H1 (cell line): ENCODE measurements at regions not wholly inside any gene's neighbourhood (a gene's known extent, or its start where the extent isn't known, plus 50 kb on each side); places are given as distances from the start of the nearest gene placed in this dataset.

Experiments
- CTCF ChIA-PET: fragments of 300-600 bp; sonication (Branson Sonifier 250); formaldehyde crosslinking; loops from one replicate; lab custom pipeline; 2021; ENCODE audit not compliant: partially characterized antibody; lab: Charles Lee
- POLR2A ChIA-PET: fragments of 300-600 bp; sonication (Branson Sonifier 250); formaldehyde crosslinking; loops from one replicate; lab custom pipeline; 2021; ENCODE audit warnings: inconsistent platforms; ENCODE audit not compliant: partially characterized antibody; lab: Charles Lee
- DNase-seq, 2 experiments: peaks; one replicate each; pipeline versions ENCODE4 v3.0.0 to v3.0.0-alpha.2; 2010 to 2022; ENCODE audit warnings: low spot score in 2 of 2, low read depth in 1 of 2, mixed read lengths in 1 of 2
- FAIRE-seq: peaks from 2 replicates; lab custom pipeline; 2011; peaks lifted over from hg19 to GRCh38; lab: Jason Lieb, UNC
- H2AFZ ChIP-seq: 2 replicates; pipeline ENCODE4 v1.8.1; 2012; ENCODE audit warnings: low read length, inconsistent platforms
- H2AK5ac ChIP-seq: 2 replicates; pipeline ENCODE4 v1.6.1; 2013; ENCODE audit warnings: low read depth, low read length
- H2BK120ac ChIP-seq: replicated peaks from 2 replicates; pipeline ENCODE3; 2013; ENCODE audit warnings: low read depth, low read length, inconsistent platforms
- H2BK12ac ChIP-seq: 2 replicates; pipeline ENCODE4 v1.6.1; 2013; ENCODE audit warnings: low read depth, low read length
- H2BK15ac ChIP-seq: 2 replicates; pipeline ENCODE4 v1.6.1; 2013; ENCODE audit warnings: low read length
- H2BK20ac ChIP-seq: 2 replicates; pipeline ENCODE4 v1.6.1; 2013; ENCODE audit warnings: low read length
- H2BK5ac ChIP-seq: 2 replicates; pipeline ENCODE4 v1.6.1; 2013; ENCODE audit warnings: low read depth, low read length
- H3K14ac ChIP-seq: 2 replicates; pipeline ENCODE4 v1.6.1; 2013; ENCODE audit warnings: inconsistent platforms; ENCODE audit not compliant: insufficient read length
- H3K18ac ChIP-seq: 2 replicates; pipeline ENCODE4 v1.6.1; 2013; ENCODE audit warnings: low read length; ENCODE audit errors: extremely low read depth
- H3K23ac ChIP-seq: 2 replicates; pipeline ENCODE4 v1.6.1; 2013; ENCODE audit warnings: inconsistent platforms; ENCODE audit not compliant: insufficient read length
- H3K23me2 ChIP-seq: 2 replicates; pipeline ENCODE4 v1.6.1; 2013; ENCODE audit warnings: low read depth, low read length
- H3K27ac ChIP-seq: 2 replicates; pipeline ENCODE4 v1.6.1; 2011; ENCODE audit warnings: low read depth, low read length, inconsistent platforms
- H3K27me3 ChIP-seq, 4 experiments: replicated peaks in 1 of 4; 1 replicate in 1 of 4; 2 replicates in 3 of 4; pipeline versions ENCODE4 v1.6.1 to v1.8.1; 2011 to 2013; ENCODE audit warnings: low read length in 3 of 4, mild to moderate bottlenecking in 3 of 4, inconsistent platforms in 2 of 4, mixed read lengths in 2 of 4, moderate library complexity in 1 of 4; ENCODE audit not compliant: control insufficient read depth in 3 of 4, insufficient read depth in 3 of 4; ENCODE audit errors: extremely low read depth in 1 of 4
- H3K36me3 ChIP-seq, 4 experiments: 2 replicates each; pipeline versions ENCODE4 v1.6.1 to v1.8.1; 2011 to 2013; ENCODE audit warnings: mild to moderate bottlenecking in 4 of 4, low read length in 3 of 4, moderate library complexity in 2 of 4, control low read depth in 1 of 4, inconsistent platforms in 1 of 4; ENCODE audit not compliant: insufficient read depth in 4 of 4, control insufficient read depth in 2 of 4
- H3K4ac ChIP-seq: replicated peaks from 2 replicates; pipeline ENCODE3; 2013; ENCODE audit warnings: low read length, low read depth, mixed read lengths, inconsistent platforms; ENCODE audit not compliant: insufficient read length
- H3K4me1 ChIP-seq, 4 experiments: replicated peaks in 1 of 4; 1 replicate in 1 of 4; 2 replicates in 3 of 4; pipeline versions ENCODE4 v1.6.1 to v1.8.1; 2011 to 2013; ENCODE audit warnings: low read length in 3 of 4, inconsistent platforms in 2 of 4, mixed read lengths in 1 of 4; ENCODE audit not compliant: insufficient read depth in 4 of 4, control insufficient read depth in 3 of 4
- H3K4me2 ChIP-seq, 2 experiments: 2 replicates each; pipeline versions ENCODE4 v1.6.1 to v1.8.1; 2011 to 2013; ENCODE audit warnings: low read depth in 2 of 2, low read length in 2 of 2, control low read depth in 1 of 2, inconsistent platforms in 1 of 2, mild to moderate bottlenecking in 1 of 2; ENCODE audit not compliant: insufficient read depth in 1 of 2
- H3K4me3 ChIP-seq, 4 experiments: fragments of 200-600, 300-600 bp in 1 of 4; sonication (generic), shearing (Covaris generic), sonication (Bioruptor Twin) in 1 of 4; 2 replicates each; pipeline versions ENCODE4 v1.5.1 to v1.8.1; 2011 to 2016; ENCODE audit warnings: low read length in 4 of 4, low read depth in 3 of 4, control low read depth in 2 of 4, inconsistent platforms in 2 of 4, mild to moderate bottlenecking in 2 of 4, mixed read lengths in 1 of 4, moderate library complexity in 1 of 4; ENCODE audit not compliant: insufficient read depth in 2 of 4; ENCODE audit errors: extremely low read depth in 1 of 4
- H3K56ac ChIP-seq: replicated peaks from 2 replicates; pipeline ENCODE3; 2013; ENCODE audit warnings: low read depth, mild to moderate bottlenecking, mixed read lengths, low read length, inconsistent platforms; ENCODE audit not compliant: insufficient read length
- H3K79me1 ChIP-seq: 2 replicates; pipeline ENCODE4 v1.6.1; 2013; ENCODE audit warnings: low read depth, low read length, control low read depth
- H3K79me2 ChIP-seq, 2 experiments: 2 replicates each; pipeline versions ENCODE4 v1.6.1 to v1.8.1; 2012 to 2013; ENCODE audit warnings: low read length in 2 of 2, mild to moderate bottlenecking in 2 of 2, inconsistent platforms in 1 of 2; ENCODE audit not compliant: insufficient read depth in 2 of 2, control insufficient read depth in 1 of 2
- H3K9ac ChIP-seq, 4 experiments: replicated peaks in 1 of 4; 1 replicate in 1 of 4; 2 replicates in 3 of 4; pipeline versions ENCODE4 v1.6.1 to v1.8.1; 2011 to 2013; ENCODE audit warnings: low read depth in 3 of 4, low read length in 3 of 4, control low read depth in 2 of 4, mild to moderate bottlenecking in 2 of 4, moderate library complexity in 2 of 4, inconsistent platforms in 1 of 4; ENCODE audit errors: extremely low read depth in 1 of 4
- H3K9me3 ChIP-seq, 2 experiments: 2 replicates each; pipeline versions ENCODE4 v1.6.1 to v1.8.1; 2012 to 2013; ENCODE audit warnings: mild to moderate bottlenecking in 2 of 2, moderate library complexity in 2 of 2, control low read depth in 1 of 2, inconsistent platforms in 1 of 2, low read depth in 1 of 2, low read length in 1 of 2, mixed read lengths in 1 of 2; ENCODE audit not compliant: insufficient read depth in 2 of 2
- H4K20me1 ChIP-seq, 2 experiments: replicated peaks in 1 of 2; 2 replicates each; pipeline versions ENCODE3 to v1.8.1; 2011 to 2013; ENCODE audit warnings: inconsistent platforms in 2 of 2, low read length in 2 of 2, mild to moderate bottlenecking in 1 of 2; ENCODE audit not compliant: insufficient read depth in 2 of 2, control insufficient read depth in 1 of 2
- H4K5ac ChIP-seq: 2 replicates; pipeline ENCODE4 v1.6.1; 2013; ENCODE audit warnings: low read length, low read depth, mixed read lengths, inconsistent platforms; ENCODE audit not compliant: insufficient read length
- H4K8ac ChIP-seq: 2 replicates; pipeline ENCODE4 v1.8.0; 2013; ENCODE audit warnings: mild to moderate bottlenecking, moderate library complexity, low read length, inconsistent platforms; ENCODE audit not compliant: insufficient read depth; ENCODE audit errors: extremely low read depth
- H4K91ac ChIP-seq: replicated peaks from 2 replicates; pipeline ENCODE3; 2013; ENCODE audit warnings: low read length, mixed read lengths, inconsistent platforms; ENCODE audit not compliant: insufficient read length
- TF ChIP-seq, protein P1 (sequence below): fragments of 300-600 bp; sonication (generic); IDR thresholded peaks from 2 replicates; pipeline ENCODE4 v1.7.1; 2012; ENCODE audit warnings: low read length, moderate library complexity, mild to moderate bottlenecking, inconsistent platforms; ENCODE audit not compliant: insufficient replicate concordance

DNA sequence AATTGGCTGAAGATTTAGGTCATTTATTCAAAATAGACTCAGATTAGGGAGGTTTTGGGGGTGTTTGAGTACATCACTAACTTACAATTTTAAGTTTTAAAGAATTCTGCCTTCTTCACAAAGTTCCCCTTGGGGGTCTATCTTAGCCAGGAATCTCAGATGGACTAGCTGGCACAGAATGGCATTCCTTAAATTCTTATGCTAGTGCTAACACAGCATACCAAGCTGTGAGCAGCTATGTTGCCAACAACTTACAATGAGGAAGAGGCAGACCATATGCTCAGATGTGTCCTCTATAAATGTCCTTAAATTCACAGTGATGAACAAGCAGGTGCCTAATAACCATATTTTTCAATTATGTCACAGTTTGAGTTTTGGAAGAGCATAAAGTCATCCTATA is 60.9 kb upstream of the NPHP3 start:
- POLR2A ChIA-PET: no interaction called here
- no peak overlapping the region for H3K18ac ChIP-seq
- no peaks in the 10 kb centered on the region for H4K20me1 ChIP-seq
- no peak overlapping the region for H3K23ac ChIP-seq
- peak overlapping the region; percentile 81; the same call in 1 of the 2 replicates for H2AFZ ChIP-seq
- no peaks in the 10 kb centered on the region for H3K79me1 ChIP-seq
- peak overlapping the region; percentile 93; the same call in 1 of the 2 replicates for H2BK12ac ChIP-seq
- no peak overlapping the region for H4K91ac ChIP-seq
- no peak overlapping the region for H2BK20ac ChIP-seq
- H2BK5ac ChIP-seq: no peak overlapping the region
- H3K23me2 ChIP-seq: no peaks in the 10 kb centered on the region
- H4K5ac ChIP-seq: no peak overlapping the region
- peak overlapping the region; percentile 25 to 40; a peak in 1 of 4 replicates for H3K4me2 ChIP-seq
- no peak overlapping the region for H2BK120ac ChIP-seq
- no peaks in the 10 kb centered on the region for H3K27me3 ChIP-seq
- H3K56ac ChIP-seq: no peak overlapping the region
- H3K79me2 ChIP-seq: no peaks in the 10 kb centered on the region
- no peaks in the 10 kb centered on the region for H3K36me3 ChIP-seq
- no peak overlapping the region for H2BK15ac ChIP-seq
- H3K4me3 ChIP-seq: peak overlapping the region in 1 of 4 experiments; percentile 12; a peak in 1 of 8 replicates
- H3K27ac ChIP-seq: no peak overlapping the region
- H3K4ac ChIP-seq: no peak overlapping the region
- peaks cover 0 to 6% (median 5%) of the 10 kb centered on the region in 4 experiments; a peak in 4 of 7 replicates for H3K4me1 ChIP-seq
- no peak overlapping the region for H3K9ac ChIP-seq
- no peak overlapping the region for H4K8ac ChIP-seq
- FAIRE-seq (peak; percentile 57), DNase-seq (no peak)
- H3K14ac ChIP-seq: no peak overlapping the region
- no peak overlapping the region; the same call in 1 of the 2 replicates for H2AK5ac ChIP-seq
- H3K9me3 ChIP-seq: no peaks in the 10 kb centered on the region
- CTCF ChIA-PET: interaction anchor here (1.2 kb wide), 1 partner anchor 258 kb away, joined by 3 read pairs; no protein-coding TSS in a partner anchor
- TF ChIP-seq, protein P1, sequence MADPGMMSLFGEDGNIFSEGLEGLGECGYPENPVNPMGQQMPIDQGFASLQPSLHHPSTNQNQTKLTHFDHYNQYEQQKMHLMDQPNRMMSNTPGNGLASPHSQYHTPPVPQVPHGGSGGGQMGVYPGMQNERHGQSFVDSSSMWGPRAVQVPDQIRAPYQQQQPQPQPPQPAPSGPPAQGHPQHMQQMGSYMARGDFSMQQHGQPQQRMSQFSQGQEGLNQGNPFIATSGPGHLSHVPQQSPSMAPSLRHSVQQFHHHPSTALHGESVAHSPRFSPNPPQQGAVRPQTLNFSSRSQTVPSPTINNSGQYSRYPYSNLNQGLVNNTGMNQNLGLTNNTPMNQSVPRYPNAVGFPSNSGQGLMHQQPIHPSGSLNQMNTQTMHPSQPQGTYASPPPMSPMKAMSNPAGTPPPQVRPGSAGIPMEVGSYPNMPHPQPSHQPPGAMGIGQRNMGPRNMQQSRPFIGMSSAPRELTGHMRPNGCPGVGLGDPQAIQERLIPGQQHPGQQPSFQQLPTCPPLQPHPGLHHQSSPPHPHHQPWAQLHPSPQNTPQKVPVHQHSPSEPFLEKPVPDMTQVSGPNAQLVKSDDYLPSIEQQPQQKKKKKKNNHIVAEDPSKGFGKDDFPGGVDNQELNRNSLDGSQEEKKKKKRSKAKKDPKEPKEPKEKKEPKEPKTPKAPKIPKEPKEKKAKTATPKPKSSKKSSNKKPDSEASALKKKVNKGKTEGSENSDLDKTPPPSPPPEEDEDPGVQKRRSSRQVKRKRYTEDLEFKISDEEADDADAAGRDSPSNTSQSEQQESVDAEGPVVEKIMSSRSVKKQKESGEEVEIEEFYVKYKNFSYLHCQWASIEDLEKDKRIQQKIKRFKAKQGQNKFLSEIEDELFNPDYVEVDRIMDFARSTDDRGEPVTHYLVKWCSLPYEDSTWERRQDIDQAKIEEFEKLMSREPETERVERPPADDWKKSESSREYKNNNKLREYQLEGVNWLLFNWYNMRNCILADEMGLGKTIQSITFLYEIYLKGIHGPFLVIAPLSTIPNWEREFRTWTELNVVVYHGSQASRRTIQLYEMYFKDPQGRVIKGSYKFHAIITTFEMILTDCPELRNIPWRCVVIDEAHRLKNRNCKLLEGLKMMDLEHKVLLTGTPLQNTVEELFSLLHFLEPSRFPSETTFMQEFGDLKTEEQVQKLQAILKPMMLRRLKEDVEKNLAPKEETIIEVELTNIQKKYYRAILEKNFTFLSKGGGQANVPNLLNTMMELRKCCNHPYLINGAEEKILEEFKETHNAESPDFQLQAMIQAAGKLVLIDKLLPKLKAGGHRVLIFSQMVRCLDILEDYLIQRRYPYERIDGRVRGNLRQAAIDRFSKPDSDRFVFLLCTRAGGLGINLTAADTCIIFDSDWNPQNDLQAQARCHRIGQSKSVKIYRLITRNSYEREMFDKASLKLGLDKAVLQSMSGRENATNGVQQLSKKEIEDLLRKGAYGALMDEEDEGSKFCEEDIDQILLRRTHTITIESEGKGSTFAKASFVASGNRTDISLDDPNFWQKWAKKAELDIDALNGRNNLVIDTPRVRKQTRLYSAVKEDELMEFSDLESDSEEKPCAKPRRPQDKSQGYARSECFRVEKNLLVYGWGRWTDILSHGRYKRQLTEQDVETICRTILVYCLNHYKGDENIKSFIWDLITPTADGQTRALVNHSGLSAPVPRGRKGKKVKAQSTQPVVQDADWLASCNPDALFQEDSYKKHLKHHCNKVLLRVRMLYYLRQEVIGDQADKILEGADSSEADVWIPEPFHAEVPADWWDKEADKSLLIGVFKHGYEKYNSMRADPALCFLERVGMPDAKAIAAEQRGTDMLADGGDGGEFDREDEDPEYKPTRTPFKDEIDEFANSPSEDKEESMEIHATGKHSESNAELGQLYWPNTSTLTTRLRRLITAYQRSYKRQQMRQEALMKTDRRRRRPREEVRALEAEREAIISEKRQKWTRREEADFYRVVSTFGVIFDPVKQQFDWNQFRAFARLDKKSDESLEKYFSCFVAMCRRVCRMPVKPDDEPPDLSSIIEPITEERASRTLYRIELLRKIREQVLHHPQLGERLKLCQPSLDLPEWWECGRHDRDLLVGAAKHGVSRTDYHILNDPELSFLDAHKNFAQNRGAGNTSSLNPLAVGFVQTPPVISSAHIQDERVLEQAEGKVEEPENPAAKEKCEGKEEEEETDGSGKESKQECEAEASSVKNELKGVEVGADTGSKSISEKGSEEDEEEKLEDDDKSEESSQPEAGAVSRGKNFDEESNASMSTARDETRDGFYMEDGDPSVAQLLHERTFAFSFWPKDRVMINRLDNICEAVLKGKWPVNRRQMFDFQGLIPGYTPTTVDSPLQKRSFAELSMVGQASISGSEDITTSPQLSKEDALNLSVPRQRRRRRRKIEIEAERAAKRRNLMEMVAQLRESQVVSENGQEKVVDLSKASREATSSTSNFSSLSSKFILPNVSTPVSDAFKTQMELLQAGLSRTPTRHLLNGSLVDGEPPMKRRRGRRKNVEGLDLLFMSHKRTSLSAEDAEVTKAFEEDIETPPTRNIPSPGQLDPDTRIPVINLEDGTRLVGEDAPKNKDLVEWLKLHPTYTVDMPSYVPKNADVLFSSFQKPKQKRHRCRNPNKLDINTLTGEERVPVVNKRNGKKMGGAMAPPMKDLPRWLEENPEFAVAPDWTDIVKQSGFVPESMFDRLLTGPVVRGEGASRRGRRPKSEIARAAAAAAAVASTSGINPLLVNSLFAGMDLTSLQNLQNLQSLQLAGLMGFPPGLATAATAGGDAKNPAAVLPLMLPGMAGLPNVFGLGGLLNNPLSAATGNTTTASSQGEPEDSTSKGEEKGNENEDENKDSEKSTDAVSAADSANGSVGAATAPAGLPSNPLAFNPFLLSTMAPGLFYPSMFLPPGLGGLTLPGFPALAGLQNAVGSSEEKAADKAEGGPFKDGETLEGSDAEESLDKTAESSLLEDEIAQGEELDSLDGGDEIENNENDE: peak; percentile 38
